HepG2 (cell line): ENCODE measurements at regions not wholly inside any gene's neighbourhood (a gene's known extent, or its start where the extent isn't known, plus 50 kb on each side); places are given as distances from the start of the nearest gene placed in this dataset.

ENCODE experiments used
- ATAC-seq: fragments of 200-7000 bp; cut with Tn5 transposase; 3 replicates; pipeline ENCODE4 v1.9.1; 2020; ENCODE audit warnings: mild to moderate bottlenecking, moderate library complexity
- BruUV-seq: library from RNA; stranded (reverse); fragments of 400-500 nt; replicated peaks from 2 replicates; lab custom pipeline; 2021; lab: Mats Ljungman, UMichigan
- CTCF ChIA-PET: fragments of 300-600 bp; formaldehyde crosslinking; extraction: SDS; loops from one replicate; lab custom pipeline; 2021; ENCODE audit warnings: low total read pairs, inconsistent platforms, low intra/inter-chr PET ratio; lab: Yijun Ruan, JAX
- POLR2A ChIA-PET: fragments of 350-600 bp; sonication (Branson Sonifier 250); formaldehyde crosslinking; loops from one replicate; lab custom pipeline; 2020; ENCODE audit warnings: antibody characterized with exemption, inconsistent platforms; lab: Yijun Ruan, JAX
- DNase-seq: peaks from one replicate; pipeline ENCODE4 v3.0.0-alpha.2; 2015; ENCODE audit warnings: low spot score
- FAIRE-seq: peaks from 3 replicates; lab custom pipeline; 2011; peaks lifted over from hg19 to GRCh38; lab: Jason Lieb, UNC
- H2AFZ ChIP-seq: one replicate; pipeline ENCODE4 v1.6.1; 2011; ENCODE audit warnings: low read length, inconsistent platforms
- H3K27ac ChIP-seq: fragments of 300-600 bp; 3 replicates; pipeline ENCODE4 v1.8.0; 2011; ENCODE audit warnings: mixed run types, mild to moderate bottlenecking, mixed read lengths, low read length, inconsistent platforms; ENCODE audit not compliant: insufficient read depth; ENCODE audit errors: extremely low read length
- H3K27me3 ChIP-seq, 2 experiments: fragments of 200-600 bp in 1 of 2; 2 replicates in 1 of 2; 3 replicates in 1 of 2; pipeline versions ENCODE4 v1.6.0 to v1.8.0; 2011; ENCODE audit warnings: low read length in 2 of 2, mild to moderate bottlenecking in 2 of 2, moderate library complexity in 2 of 2, inconsistent platforms in 1 of 2; ENCODE audit not compliant: insufficient read depth in 2 of 2, control insufficient read depth in 1 of 2
- H3K36me3 ChIP-seq, 2 experiments: fragments of 200-600 bp in 1 of 2; replicated peaks in 1 of 2; 2 replicates in 1 of 2; 3 replicates in 1 of 2; pipeline versions ENCODE4 v1.5.1 to v1.8.0; 2011; ENCODE audit warnings: low read length in 2 of 2, inconsistent platforms in 1 of 2; ENCODE audit not compliant: insufficient read depth in 2 of 2, control insufficient read depth in 1 of 2
- H3K4me1 ChIP-seq: 2 replicates; pipeline ENCODE4 v1.5.1; 2012; ENCODE audit warnings: low read length, inconsistent platforms; ENCODE audit not compliant: insufficient read depth
- H3K4me2 ChIP-seq: 2 replicates; pipeline ENCODE4 v1.6.0; 2011; ENCODE audit warnings: low read depth, low read length, inconsistent platforms
- H3K4me3 ChIP-seq, 3 experiments: fragments of 200-600 bp in 1 of 3; sonication (generic), shearing (Covaris generic) in 1 of 3; replicated peaks in 1 of 3; 2 replicates each; pipeline ENCODE4 v1.5.1; 2011 to 2016; ENCODE audit warnings: low read length in 3 of 3, inconsistent platforms in 2 of 3, low read depth in 2 of 3, mild to moderate bottlenecking in 2 of 3, control low read depth in 1 of 3, mixed read lengths in 1 of 3; ENCODE audit not compliant: insufficient read depth in 1 of 3
- H3K79me2 ChIP-seq: one replicate; pipeline ENCODE4 v1.6.1; 2011; ENCODE audit warnings: low read length, inconsistent platforms; ENCODE audit not compliant: insufficient read depth
- H3K9ac ChIP-seq: 2 replicates; pipeline ENCODE4 v1.6.0; 2011; ENCODE audit warnings: mild to moderate bottlenecking, low read depth, low read length, inconsistent platforms; ENCODE audit not compliant: insufficient read depth
- H3K9me3 ChIP-seq: 2 replicates; pipeline ENCODE4 v1.5.1; 2012; ENCODE audit warnings: mild to moderate bottlenecking, low read length
- H4K20me1 ChIP-seq: 2 replicates; pipeline ENCODE4 v1.6.0; 2011; ENCODE audit warnings: inconsistent platforms, mild to moderate bottlenecking, low read length, moderate library complexity; ENCODE audit not compliant: insufficient read depth
- ZNF646 ChIP-seq: sonication (generic); formaldehyde crosslinking; IDR thresholded peaks from 2 replicates; pipeline ENCODE4 v1.9.0; 2021; ENCODE audit warnings: mild to moderate bottlenecking, missing genetic modification reagents
- ZSCAN25 ChIP-seq: sonication (generic); formaldehyde crosslinking; IDR thresholded peaks from 2 replicates; pipeline ENCODE4 v1.8.0; 2022; ENCODE audit warnings: mild to moderate bottlenecking, missing genetic modification reagents
- WGBS: methylation state at CpG from one replicate; pipeline ENCODE4 v1.1.6; 2017; ENCODE audit warnings: low lambda C conversion rate; 5-methylcytosine and 5-hydroxymethylcytosine counted together
- in situ Hi-C: cut with HindIII; loops from 2 replicates; pipeline ENCODE4 v1.10.0; 2017; ENCODE audit warnings: low pct_unique_long_range_greater_than_20kb; ENCODE audit not compliant: extremely low pct_ligation_motif_present
- intact Hi-C: fragments of 100-400 bp; cut with micrococcal nuclease; formaldehyde crosslinking; loops from one replicate; pipeline ENCODE4 v1.10.0; 2022; ENCODE audit not compliant: unreplicated experiment

- 58% methylated on average over 22 of the region's 22 CpGs for WGBS
- Histone ChIP-seq H3K27ac (no peak overlapping the region), H4K20me1 (no peaks in the 10 kb centered on the region), H3K4me1 (no peaks in the 10 kb centered on the region), H3K4me2 (no peak overlapping the region), H3K9me3 (no peaks in the 10 kb centered on the region), H3K9ac (no peak overlapping the region), H3K4me3 (no peak overlapping the region), H3K36me3 (no peaks in the 10 kb centered on the region), H3K27me3 (peaks cover 10 to 68% of the 10 kb centered on the region in 2 experiments; a peak in 4 of 5 replicates), H3K79me2 (no peaks in the 10 kb centered on the region), H2AFZ (no peak overlapping the region)
- ChIA-PET CTCF (no interaction called here), POLR2A (no interaction called here)
- intact Hi-C loops, result no loop called here
- ATAC-seq, result no peak
- no peak for FAIRE-seq
- no peak for TF ChIP-seq ZNF646 (CRISPR knock-in tag)
- no peak for TF ChIP-seq ZSCAN25 (CRISPR knock-in tag)
- BruUV-seq, result no TSS peak
- in situ Hi-C loops, result no loop called here
- no peak for DNase-seq
Measured at GRCh38 chr6:168182908-168183612, 104.0 kb upstream of the FRMD1 start.
